ENCODE measurements at regions not wholly inside any gene's neighbourhood (a gene's known extent, or its start where the extent isn't known, plus 50 kb on each side); places are given as distances from the start of the nearest gene placed in this dataset.

DNA sequence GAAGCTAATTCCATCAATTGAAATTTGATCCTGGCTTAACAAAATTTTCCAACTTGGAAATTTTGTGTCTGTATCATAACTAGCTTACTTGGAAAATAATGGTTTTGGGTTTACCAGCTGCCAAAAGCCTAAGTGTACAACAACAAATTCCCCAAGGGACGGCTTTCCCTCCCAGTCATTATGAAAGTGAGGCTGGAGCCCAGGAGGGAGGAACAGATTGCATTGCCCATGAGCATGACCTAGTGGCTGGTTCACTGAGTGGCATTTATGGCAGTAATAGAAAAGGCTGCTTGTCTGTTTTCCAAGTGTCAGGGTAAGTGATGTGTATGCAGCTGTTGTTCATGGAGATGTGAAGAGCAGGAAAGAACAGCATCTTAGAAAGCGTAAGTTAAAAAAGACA lies 70.8 kb upstream of the HHIP start:
- H3K4me2 ChIP-seq (ENCODE audit: low read depth, low read length): no peak overlapping the region
- DNase-seq (ENCODE audit: low spot score) (no peak), FAIRE-seq (no peak), ATAC-seq (no peak)
- intact Hi-C loops (cut with micrococcal nuclease; ENCODE audit: unreplicated experiment) (loop anchor here (10.0 kb wide), 1 partner anchor 400 kb away; no protein-coding TSS in a partner anchor), in situ Hi-C loops (cut with HindIII; ENCODE audit: extremely low pct_ligation_motif_present, low pct_unique_long_range_greater_than_20kb) (no loop called here)
- TF ChIP-seq THAP8 (CRISPR knock-in tag; IDR thresholded peaks at IDR 0.05; ENCODE audit: borderline replicate concordance): no peak
- TF ChIP-seq, protein P1, sequence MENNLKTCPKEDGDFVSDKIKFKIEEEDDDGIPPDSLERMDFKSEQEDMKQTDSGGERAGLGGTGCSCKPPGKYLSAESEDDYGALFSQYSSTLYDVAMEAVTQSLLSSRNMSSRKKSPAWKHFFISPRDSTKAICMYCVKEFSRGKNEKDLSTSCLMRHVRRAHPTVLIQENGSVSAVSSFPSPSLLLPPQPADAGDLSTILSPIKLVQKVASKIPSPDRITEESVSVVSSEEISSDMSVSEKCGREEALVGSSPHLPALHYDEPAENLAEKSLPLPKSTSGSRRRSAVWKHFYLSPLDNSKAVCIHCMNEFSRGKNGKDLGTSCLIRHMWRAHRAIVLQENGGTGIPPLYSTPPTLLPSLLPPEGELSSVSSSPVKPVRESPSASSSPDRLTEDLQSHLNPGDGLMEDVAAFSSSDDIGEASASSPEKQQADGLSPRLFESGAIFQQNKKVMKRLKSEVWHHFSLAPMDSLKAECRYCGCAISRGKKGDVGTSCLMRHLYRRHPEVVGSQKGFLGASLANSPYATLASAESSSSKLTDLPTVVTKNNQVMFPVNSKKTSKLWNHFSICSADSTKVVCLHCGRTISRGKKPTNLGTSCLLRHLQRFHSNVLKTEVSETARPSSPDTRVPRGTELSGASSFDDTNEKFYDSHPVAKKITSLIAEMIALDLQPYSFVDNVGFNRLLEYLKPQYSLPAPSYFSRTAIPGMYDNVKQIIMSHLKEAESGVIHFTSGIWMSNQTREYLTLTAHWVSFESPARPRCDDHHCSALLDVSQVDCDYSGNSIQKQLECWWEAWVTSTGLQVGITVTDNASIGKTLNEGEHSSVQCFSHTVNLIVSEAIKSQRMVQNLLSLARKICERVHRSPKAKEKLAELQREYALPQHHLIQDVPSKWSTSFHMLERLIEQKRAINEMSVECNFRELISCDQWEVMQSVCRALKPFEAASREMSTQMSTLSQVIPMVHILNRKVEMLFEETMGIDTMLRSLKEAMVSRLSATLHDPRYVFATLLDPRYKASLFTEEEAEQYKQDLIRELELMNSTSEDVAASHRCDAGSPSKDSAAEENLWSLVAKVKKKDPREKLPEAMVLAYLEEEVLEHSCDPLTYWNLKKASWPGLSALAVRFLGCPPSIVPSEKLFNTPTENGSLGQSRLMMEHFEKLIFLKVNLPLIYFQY (CRISPR knock-in tag; IDR thresholded peaks at IDR 0.05; ENCODE audit: borderline replicate concordance): no peak
- no peak for TF ChIP-seq NFRKB (IDR thresholded peaks at IDR 0.05)
- TF ChIP-seq GABPB1 (CRISPR knock-in tag; IDR thresholded peaks at IDR 0.05): no peak
- no peaks in the 10 kb centered on the region for H3K36me3 ChIP-seq (replicated peaks in 1 of 2; ENCODE audit: control insufficient read depth in 1 of 2, insufficient read depth in 2 of 2, low read length in 2 of 2)
- WGBS (ENCODE audit: low lambda C conversion rate): 21% methylated on average over 2 of the region's 2 CpGs
- no peaks in the 10 kb centered on the region for H3K9me3 ChIP-seq (ENCODE audit: low read length)
- POLR2A ChIA-PET: no interaction called here
- H3K79me2 ChIP-seq (ENCODE audit: insufficient read depth, low read length): no peaks in the 10 kb centered on the region
- no peak overlapping the region for H3K4me3 ChIP-seq (replicated peaks in 1 of 3; ENCODE audit: insufficient read depth in 1 of 3, low read depth in 2 of 3, low read length in 3 of 3)
- H4K20me1 ChIP-seq (ENCODE audit: insufficient read depth, low read length): no peaks in the 10 kb centered on the region
- H3K9ac ChIP-seq (ENCODE audit: insufficient read depth, low read depth, low read length): no peak overlapping the region
- H2AFZ ChIP-seq (ENCODE audit: low read length): no peak overlapping the region
- CTCF ChIA-PET (ENCODE audit: low intra/inter-chr PET ratio, low total read pairs): no interaction called here
- H3K27me3 ChIP-seq (ENCODE audit: control insufficient read depth in 1 of 2, insufficient read depth in 2 of 2, low read length in 2 of 2): no peaks in the 10 kb centered on the region
- H3K4me1 ChIP-seq (ENCODE audit: insufficient read depth, low read length): no peaks in the 10 kb centered on the region
- no TSS peak for BruUV-seq (replicated peaks)
- H3K27ac ChIP-seq (ENCODE audit: extremely low read length, insufficient read depth, low read length): no peak overlapping the region

DNA sequence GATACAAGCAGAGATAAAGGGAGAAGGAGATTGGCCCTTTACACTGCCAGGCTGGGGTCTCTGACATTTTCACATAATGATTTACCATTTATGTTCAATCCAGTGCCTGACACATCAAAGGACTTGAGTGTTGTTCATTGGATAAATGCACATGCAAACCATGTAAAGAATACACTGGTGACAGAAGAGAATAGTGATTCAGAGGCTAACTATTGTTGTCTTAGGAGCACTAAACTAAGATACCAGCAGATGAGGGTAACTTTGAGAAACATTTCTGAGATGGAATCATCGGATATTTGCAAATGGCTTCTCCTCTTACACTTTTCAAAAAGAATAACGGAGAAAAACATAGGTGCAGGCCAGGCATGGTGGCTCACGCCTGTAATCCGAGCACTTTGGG lies 67.3 kb upstream of the HHIP start:
- H3K9ac ChIP-seq (ENCODE audit: insufficient read depth, low read depth, low read length): no peak overlapping the region
- H2AFZ ChIP-seq (ENCODE audit: low read length): no peak overlapping the region
- in situ Hi-C loops (cut with HindIII; ENCODE audit: extremely low pct_ligation_motif_present, low pct_unique_long_range_greater_than_20kb) (no loop called here), intact Hi-C loops (cut with micrococcal nuclease; ENCODE audit: unreplicated experiment) (loop anchor here (10.0 kb wide), 1 partner anchor 404 kb away; no protein-coding TSS in a partner anchor)
- CTCF ChIA-PET (ENCODE audit: low intra/inter-chr PET ratio, low total read pairs): no interaction called here
- no peaks in the 10 kb centered on the region for H3K36me3 ChIP-seq (replicated peaks in 1 of 2; ENCODE audit: control insufficient read depth in 1 of 2, insufficient read depth in 2 of 2, low read length in 2 of 2)
- POLR2A ChIA-PET: no interaction called here
- no peak overlapping the region for H3K27ac ChIP-seq (ENCODE audit: extremely low read length, insufficient read depth, low read length)
- H3K4me3 ChIP-seq (replicated peaks in 1 of 3; ENCODE audit: insufficient read depth in 1 of 3, low read depth in 2 of 3, low read length in 3 of 3): no peak overlapping the region
- DNase-seq (ENCODE audit: low spot score) (no peak), ATAC-seq (no peak), FAIRE-seq (no peak)
- H3K27me3 ChIP-seq (ENCODE audit: control insufficient read depth in 1 of 2, insufficient read depth in 2 of 2, low read length in 2 of 2): no peaks in the 10 kb centered on the region
- H3K4me2 ChIP-seq (ENCODE audit: low read depth, low read length): no peak overlapping the region
- no peaks in the 10 kb centered on the region for H3K9me3 ChIP-seq (ENCODE audit: low read length)
- H3K79me2 ChIP-seq (ENCODE audit: insufficient read depth, low read length): no peaks in the 10 kb centered on the region
- peaks cover 14% of the 10 kb centered on the region for H3K4me1 ChIP-seq (ENCODE audit: insufficient read depth, low read length)
- no peaks in the 10 kb centered on the region for H4K20me1 ChIP-seq (ENCODE audit: insufficient read depth, low read length)
- 23% methylated on average over 4 of the region's 4 CpGs for WGBS (ENCODE audit: low lambda C conversion rate)
- BruUV-seq (replicated peaks): no TSS peak
- no peak for TF ChIP-seq ZEB1 (IDR thresholded peaks at IDR 0.05; ENCODE audit: insufficient replicate concordance, low read depth)
- TF ChIP-seq ZNF225 (CRISPR knock-in tag; IDR thresholded peaks at IDR 0.05): no peak
- TF ChIP-seq ZSCAN29 (CRISPR knock-in tag; conservative IDR thresholded peaks at IDR 0.05): no peak
- TF ChIP-seq HCFC1 (IDR thresholded peaks at IDR 0.05; ENCODE audit: low read depth, low read length): no peak
- TF ChIP-seq, protein P2, sequence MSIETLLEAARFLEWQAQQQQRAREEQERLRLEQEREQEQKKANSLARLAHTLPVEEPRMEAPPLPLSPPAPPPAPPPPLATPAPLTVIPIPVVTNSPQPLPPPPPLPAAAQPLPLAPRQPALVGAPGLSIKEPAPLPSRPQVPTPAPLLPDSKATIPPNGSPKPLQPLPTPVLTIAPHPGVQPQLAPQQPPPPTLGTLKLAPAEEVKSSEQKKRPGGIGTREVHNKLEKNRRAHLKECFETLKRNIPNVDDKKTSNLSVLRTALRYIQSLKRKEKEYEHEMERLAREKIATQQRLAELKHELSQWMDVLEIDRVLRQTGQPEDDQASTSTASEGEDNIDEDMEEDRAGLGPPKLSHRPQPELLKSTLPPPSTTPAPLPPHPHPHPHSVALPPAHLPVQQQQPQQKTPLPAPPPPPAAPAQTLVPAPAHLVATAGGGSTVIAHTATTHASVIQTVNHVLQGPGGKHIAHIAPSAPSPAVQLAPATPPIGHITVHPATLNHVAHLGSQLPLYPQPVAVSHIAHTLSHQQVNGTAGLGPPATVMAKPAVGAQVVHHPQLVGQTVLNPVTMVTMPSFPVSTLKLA (IDR thresholded peaks at IDR 0.05): no peak
- no peak for TF ChIP-seq MAZ (IDR thresholded peaks at IDR 0.05; ENCODE audit: borderline replicate concordance, low read depth, low read length)
- TF ChIP-seq MAZ (CRISPR knock-in tag; IDR thresholded peaks at IDR 0.05; ENCODE audit: low read depth): no peak
- no peak for TF ChIP-seq NFYC (CRISPR knock-in tag; IDR thresholded peaks at IDR 0.05)
